Kidney glomerular epithelial cell (primary cell): ENCODE measurements at regions not wholly inside any gene's neighbourhood (a gene's known extent, or its start where the extent isn't known, plus 50 kb on each side); places are given as distances from the start of the nearest gene placed in this dataset.
"Not testable (repeated sequence)": the region's sequence is repeated elsewhere in the genome, so short reads cannot be mapped to it uniquely, and the experiment has no call there.

Source experiments
- DNase-seq: peaks from one replicate; lab custom pipeline; 2025; lab: John Stamatoyannopoulos, UW

GRCh38 chr2:216775043-216775453 lies 79.7 kb upstream of the IGFBP5 start:
- peak; percentile 97 for DNase-seq

GRCh38 chr2:216774620-216775019 lies 79.3 kb upstream of the IGFBP5 start:
- peak; percentile 39 for DNase-seq

- DNase-seq, result no peak
Measured at GRCh38 chr2:216774180-216774579, 78.8 kb upstream of the IGFBP5 start.

GRCh38 chr2:216773072-216773471 lies 77.7 kb upstream of the IGFBP5 start:
- no peak for DNase-seq

- DNase-seq, result no peak
Measured at GRCh38 chr2:216770717-216771116, 75.4 kb upstream of the IGFBP5 start.

- DNase-seq, result no peak
Measured at GRCh38 chr2:216770050-216770449, 74.7 kb upstream of the IGFBP5 start.

GRCh38 chr2:216769626-216770025 lies 74.3 kb upstream of the IGFBP5 start:
- DNase-seq, result no peak

- no peak for DNase-seq
Measured at GRCh38 chr2:216768908-216769411, 73.6 kb upstream of the IGFBP5 start.

GRCh38 chr2:216765761-216766262 lies 70.5 kb upstream of the IGFBP5 start:
- no peak for DNase-seq

GRCh38 chr2:216763396-216763795 lies 68.0 kb upstream of the IGFBP5 start:
- DNase-seq, result no peak

GRCh38 chr2:216761809-216762208 lies 66.5 kb upstream of the IGFBP5 start:
- DNase-seq, result no peak

- DNase-seq, result no peak
Measured at GRCh38 chr2:216761133-216761532, 65.8 kb upstream of the IGFBP5 start.

GRCh38 chr2:216758256-216759155 lies 63.2 kb upstream of the IGFBP5 start:
- no peak for DNase-seq

GRCh38 chr2:216757532-216757931 lies 62.2 kb upstream of the IGFBP5 start:
- no peak for DNase-seq

- no peak for DNase-seq
Measured at GRCh38 chr2:216756435-216756834, 61.1 kb upstream of the IGFBP5 start.

GRCh38 chr2:216754812-216755211 lies 59.5 kb upstream of the IGFBP5 start:
- no peak for DNase-seq

GRCh38 chr2:216754336-216754735 lies 59.0 kb upstream of the IGFBP5 start:
- DNase-seq, result no peak

GRCh38 chr2:216752855-216753505 lies 57.6 kb upstream of the IGFBP5 start:
- no peak for DNase-seq

GRCh38 chr2:216750750-216751149 lies 55.4 kb upstream of the IGFBP5 start:
- not testable (repeated sequence) for DNase-seq

GRCh38 chr2:216746268-216746667 lies 50.9 kb upstream of the IGFBP5 start:
- DNase-seq, result not testable (repeated sequence)

GRCh38 chr2:216745453-216745852 lies 50.1 kb upstream of the IGFBP5 start:
- no peak for DNase-seq
